ENCODE measurements at regions not wholly inside any gene's neighbourhood (a gene's known extent, or its start where the extent isn't known, plus 50 kb on each side); places are given as distances from the start of the nearest gene placed in this dataset.

GRCh38 chr2:101617796-101618195, 79.7 kb upstream of the MAP4K4 start:
- TF ChIP-seq ZFP3 (CRISPR knock-in tag; IDR thresholded peaks at IDR 0.05) (no peak), CSRNP3 (CRISPR knock-in tag; IDR thresholded peaks at IDR 0.05) (no peak), PATZ1 (CRISPR knock-in tag; IDR thresholded peaks at IDR 0.05; ENCODE audit: borderline replicate concordance) (no peak), CSDC2 (CRISPR knock-in tag; IDR thresholded peaks at IDR 0.05) (no peak), SNAI2 (CRISPR knock-in tag; IDR thresholded peaks at IDR 0.05) (no peak), PPARA (CRISPR knock-in tag; IDR thresholded peaks at IDR 0.05; ENCODE audit: borderline replicate concordance) (no peak), TCF4 (CRISPR knock-in tag; IDR thresholded peaks at IDR 0.05; ENCODE audit: borderline replicate concordance) (no peak), ESRRG (CRISPR knock-in tag; IDR thresholded peaks at IDR 0.05) (no peak), ZFP30 (CRISPR knock-in tag; IDR thresholded peaks at IDR 0.05) (no peak), ZC3H10 (CRISPR knock-in tag; IDR thresholded peaks at IDR 0.05) (no peak)
